Activated CD4-positive, alpha-beta T cell treated with anti-CD3 and anti-CD28 coated beads, Interleukin-2, amount 50 U/mL, for 24 hours (primary cell): ENCODE measurements at regions not wholly inside any gene's neighbourhood (a gene's known extent, or its start where the extent isn't known, plus 50 kb on each side); places are given as distances from the start of the nearest gene placed in this dataset.

ENCODE experiments used
- DNase-seq, 2 donors: peaks; one replicate each; pipeline ENCODE4 v3.0.0-alpha.2; 2020; ENCODE audit warnings: low read depth in 1 of 2, low spot score in 1 of 2

GRCh38 chr18:45560870-45561269 lies 54.4 kb upstream of the SLC14A2 start:
- no peak for DNase-seq

GRCh38 chr18:45562567-45563479 lies 52.5 kb upstream of the SLC14A2 start:
- no peak for DNase-seq

DNA sequence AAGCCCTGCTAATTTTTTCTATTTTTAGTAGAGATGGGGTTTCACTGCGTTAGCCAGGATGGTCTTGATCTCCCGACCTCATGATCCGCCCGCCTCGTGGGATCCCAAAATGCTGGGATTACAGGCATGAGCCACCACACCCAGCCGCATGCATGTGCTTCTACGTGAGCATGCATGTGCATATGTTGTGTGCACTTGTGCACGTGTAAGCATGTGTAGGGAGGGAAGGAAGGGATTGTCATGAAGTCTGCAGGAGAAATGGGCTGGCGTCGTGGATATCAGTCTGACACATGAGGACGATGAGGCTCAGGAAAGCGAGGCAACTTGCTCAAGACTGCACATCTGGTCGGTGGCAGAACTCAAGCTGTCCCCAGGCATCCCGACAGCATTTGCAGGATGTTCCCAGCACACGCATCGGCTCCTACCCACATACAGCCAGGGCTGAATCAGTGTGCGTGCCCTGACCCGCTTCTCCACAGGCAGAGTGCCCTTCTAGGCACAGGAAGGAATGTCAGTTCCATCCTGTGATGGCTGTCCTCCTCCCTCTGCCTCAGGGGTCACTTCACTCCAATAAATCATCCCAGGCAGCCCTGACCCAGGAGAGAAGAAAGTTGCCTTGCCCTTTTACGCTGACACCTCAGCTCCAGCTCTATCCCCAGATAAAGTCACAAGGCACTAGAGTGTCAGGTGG lies 49.9 kb upstream of the SLC14A2 start:
- DNase-seq = no peak
